IMR-90 (cell line): ENCODE measurements at regions not wholly inside any gene's neighbourhood (a gene's known extent, or its start where the extent isn't known, plus 50 kb on each side); places are given as distances from the start of the nearest gene placed in this dataset.
A peak's percentile ranks its signal among the peaks of the same experiment; 100 is the strongest.

ENCODE experiments used
- ATAC-seq: fragments of 200-7000 bp; cut with Tn5 transposase; 2 replicates; pipeline ENCODE4 v1.9.1; 2020; ENCODE audit warnings: low read depth, mild to moderate bottlenecking, moderate library complexity
- BruUV-seq: library from RNA; stranded (reverse); fragments of 400-500 nt; replicated peaks from 2 replicates; lab custom pipeline; 2021; lab: Mats Ljungman, UMichigan
- CTCF ChIA-PET: fragments of 300-600 bp; formaldehyde crosslinking; extraction: SDS; loops from one replicate; lab custom pipeline; 2021; ENCODE audit warnings: antibody characterized with exemption; lab: Yijun Ruan, JAX
- POLR2A ChIA-PET: fragments of 300-600 bp; sonication (Branson Sonifier 250); formaldehyde crosslinking; loops from one replicate; lab custom pipeline; 2022; ENCODE audit warnings: antibody characterized with exemption; ENCODE audit not compliant: unreplicated experiment; lab: Charles Lee
- DNase-seq: peaks from one replicate; pipeline ENCODE4 v3.0.0; 2013
- H2AFZ ChIP-seq: replicated peaks from 2 replicates; pipeline ENCODE3; 2013; ENCODE audit warnings: low read length, mild to moderate bottlenecking; ENCODE audit not compliant: poor library complexity
- H2AK5ac ChIP-seq: 2 replicates; pipeline ENCODE4 v1.6.1; 2013; ENCODE audit warnings: low read depth, low read length, inconsistent platforms
- H2AK9ac ChIP-seq: replicated peaks from 2 replicates; pipeline ENCODE3; 2013; ENCODE audit warnings: mild to moderate bottlenecking, low read depth, low read length, moderate library complexity; ENCODE audit not compliant: poor library complexity
- H2BK120ac ChIP-seq: 2 replicates; pipeline ENCODE4 v1.6.1; 2013; ENCODE audit warnings: low read depth, low read length, inconsistent platforms
- H2BK15ac ChIP-seq: 3 replicates; pipeline ENCODE4 v1.6.1; 2013; ENCODE audit warnings: low read depth, low read length, inconsistent platforms
- H2BK20ac ChIP-seq: 2 replicates; pipeline ENCODE4 v1.6.1; 2013; ENCODE audit warnings: low read depth, mild to moderate bottlenecking, inconsistent platforms, low read length, moderate library complexity
- H2BK5ac ChIP-seq: 2 replicates; pipeline ENCODE4 v1.6.1; 2013; ENCODE audit warnings: mild to moderate bottlenecking, low read depth, low read length, inconsistent platforms; ENCODE audit not compliant: poor library complexity, severe bottlenecking
- H3K14ac ChIP-seq: replicated peaks from 2 replicates; pipeline ENCODE4 v1.6.1; 2013; ENCODE audit warnings: low read depth, low read length, inconsistent platforms
- H3K18ac ChIP-seq: 2 replicates; pipeline ENCODE4 v1.6.1; 2013; ENCODE audit warnings: low read depth, low read length, control low read depth
- H3K23ac ChIP-seq: 2 replicates; pipeline ENCODE4 v1.6.1; 2013; ENCODE audit warnings: low read depth, low read length, inconsistent platforms
- H3K27ac ChIP-seq: 2 replicates; pipeline ENCODE4 v1.5.1; 2013; ENCODE audit warnings: mild to moderate bottlenecking, control low read depth, low read length; ENCODE audit not compliant: insufficient read depth
- H3K27me3 ChIP-seq: 2 replicates; pipeline ENCODE4 v1.6.1; 2013; ENCODE audit warnings: low read length; ENCODE audit not compliant: control insufficient read depth, insufficient read depth
- H3K36me3 ChIP-seq: 2 replicates; pipeline ENCODE4 v1.6.1; 2013; ENCODE audit warnings: low read length, mixed read lengths; ENCODE audit not compliant: control insufficient read depth, insufficient read depth
- H3K4ac ChIP-seq: 2 replicates; pipeline ENCODE4 v1.6.1; 2013; ENCODE audit warnings: low read depth, low read length, inconsistent platforms
- H3K4me1 ChIP-seq: 2 replicates; pipeline ENCODE4 v1.6.1; 2013; ENCODE audit warnings: low read length, mixed read lengths; ENCODE audit not compliant: control insufficient read depth, insufficient read depth
- H3K4me2 ChIP-seq: 2 replicates; pipeline ENCODE4 v1.6.1; 2013; ENCODE audit warnings: low read depth, mild to moderate bottlenecking, control low read depth, low read length, moderate library complexity
- H3K4me3 ChIP-seq: 2 replicates; pipeline ENCODE4 v1.5.1; 2013; ENCODE audit warnings: low read depth, mild to moderate bottlenecking, control low read depth, low read length, moderate library complexity; ENCODE audit not compliant: insufficient read depth
- H3K56ac ChIP-seq: 2 replicates; pipeline ENCODE4 v1.6.1; 2013; ENCODE audit warnings: low read length, inconsistent platforms; ENCODE audit not compliant: insufficient read depth; ENCODE audit errors: extremely low read depth
- H3K79me1 ChIP-seq, 2 experiments: 2 replicates each; pipeline ENCODE4 v1.6.1; 2013; ENCODE audit warnings: low read length in 2 of 2, inconsistent platforms in 1 of 2, low read depth in 1 of 2
- H3K9ac ChIP-seq: 2 replicates; pipeline ENCODE4 v1.6.1; 2013; ENCODE audit warnings: low read depth, low read length, control low read depth
- H3K9me1 ChIP-seq: 2 replicates; pipeline ENCODE4 v1.6.1; 2013; ENCODE audit warnings: low read length, inconsistent platforms; ENCODE audit not compliant: insufficient read depth
- H3K9me3 ChIP-seq: 2 replicates; pipeline ENCODE4 v1.6.1; 2013; ENCODE audit warnings: low read length; ENCODE audit not compliant: control insufficient read depth, insufficient read depth
- H4K20me1 ChIP-seq: 2 replicates; pipeline ENCODE4 v1.6.1; 2013; ENCODE audit warnings: low read length, inconsistent platforms; ENCODE audit not compliant: insufficient read depth
- H4K5ac ChIP-seq: 2 replicates; pipeline ENCODE4 v1.6.1; 2013; ENCODE audit warnings: mild to moderate bottlenecking, low read depth, low read length, control low read depth
- H4K8ac ChIP-seq, 2 experiments: 2 replicates each; pipeline ENCODE4 v1.6.1; 2013; ENCODE audit warnings: low read depth in 2 of 2, low read length in 2 of 2, control low read depth in 1 of 2, inconsistent platforms in 1 of 2
- H4K91ac ChIP-seq: 2 replicates; pipeline ENCODE4 v1.6.1; 2013; ENCODE audit warnings: low read depth, low read length, inconsistent platforms; ENCODE audit not compliant: insufficient read depth
- MXI1 ChIP-seq: IDR thresholded peaks from 2 replicates; pipeline ENCODE4 v1.6.1; 2012; ENCODE audit warnings: low read depth, mild to moderate bottlenecking, low read length, moderate library complexity, borderline replicate concordance
- NFE2L2 ChIP-seq: fragments of 150-350 bp; IDR thresholded peaks from 2 replicates; pipeline ENCODE4 v1.6.1; 2016; ENCODE audit warnings: low read depth, mild to moderate bottlenecking, low read length
- RCOR1 ChIP-seq: IDR thresholded peaks from 2 replicates; pipeline ENCODE4 v1.6.1; 2012; ENCODE audit warnings: mild to moderate bottlenecking, low read length, improper control_type of control experiment; ENCODE audit not compliant: insufficient replicate concordance
- WGBS, 2 experiments: methylation state at CpG; one replicate each; pipeline versions ENCODE4 v1.1.5 to v1.1.7; 2013; ENCODE audit warnings: missing lambda C conversion rate in 2 of 2; ENCODE audit not compliant: insufficient read length in 1 of 2; ENCODE audit errors: extremely low coverage in 2 of 2; 5-methylcytosine and 5-hydroxymethylcytosine counted together
- dilution Hi-C: fragments of 300-500 bp; cut with HindIII; formaldehyde crosslinking; loops from one replicate; pipeline ENCODE4 v1.14.3; 2018; ENCODE audit warnings: low sequenced_read_pairs; ENCODE audit not compliant: unreplicated experiment
- in situ Hi-C: fragments of 300-500 bp; cut with MboI; formaldehyde crosslinking; loops from 3 replicates; pipeline ENCODE4 v1.14.3; 2019; ENCODE audit warnings: low sequenced_read_pairs, inconsistent platforms, mixed read lengths
- intact Hi-C: fragments of 100-400 bp; cut with micrococcal nuclease; formaldehyde crosslinking; loops from 2 replicates; pipeline ENCODE4 v1.10.0; 2022
- TF ChIP-seq, protein P1 (sequence below): fragments of 150-350 bp; IDR thresholded peaks from 2 replicates; pipeline ENCODE4 v1.6.1; 2016; ENCODE audit warnings: low read depth, mild to moderate bottlenecking, low read length, moderate library complexity, borderline replicate concordance

- Histone ChIP-seq H3K4me2 (0 out of 2 replicates have a peak overlapping the region, but pooled peaks have one; percentile 9), H3K18ac (no peak overlapping the region), H3K27ac (no peak overlapping the region), H2BK20ac (no peak overlapping the region), H3K9me3 (no peaks in the 10 kb centered on the region), H4K20me1 (no peaks in the 10 kb centered on the region), H3K4ac (no peak overlapping the region; the same call in 1 of the 2 replicates), H2BK120ac (no peak overlapping the region), H4K91ac (no peak overlapping the region), H3K14ac (no peak overlapping the region), H4K8ac (no peak overlapping the region), H2AK9ac (no peak overlapping the region), H4K5ac (no peak overlapping the region), H2AFZ (no peak overlapping the region), H2BK15ac (no peak overlapping the region), H2AK5ac (no peak overlapping the region), H3K23ac (no peak overlapping the region), H3K27me3 (no peaks in the 10 kb centered on the region), H3K4me1 (peaks cover 3% of the 10 kb centered on the region; the same call in 1 of the 2 replicates), H3K36me3 (no peaks in the 10 kb centered on the region), H3K9me1 (0 out of 2 replicates have a peak, but pooled peaks cover 2% of the 10 kb centered on the region), H2BK5ac (peak overlapping the region; percentile 46), H3K4me3 (no peak overlapping the region), H3K79me1 (no peaks in the 10 kb centered on the region), H3K9ac (no peak overlapping the region), H3K56ac (no peak overlapping the region)
- WGBS, 2 experiments = 0% methylated on average over 1 of the region's 3 CpGs; no CpG with 5 or more reads in 1 of the 2 experiments
- TF ChIP-seq, protein P1, sequence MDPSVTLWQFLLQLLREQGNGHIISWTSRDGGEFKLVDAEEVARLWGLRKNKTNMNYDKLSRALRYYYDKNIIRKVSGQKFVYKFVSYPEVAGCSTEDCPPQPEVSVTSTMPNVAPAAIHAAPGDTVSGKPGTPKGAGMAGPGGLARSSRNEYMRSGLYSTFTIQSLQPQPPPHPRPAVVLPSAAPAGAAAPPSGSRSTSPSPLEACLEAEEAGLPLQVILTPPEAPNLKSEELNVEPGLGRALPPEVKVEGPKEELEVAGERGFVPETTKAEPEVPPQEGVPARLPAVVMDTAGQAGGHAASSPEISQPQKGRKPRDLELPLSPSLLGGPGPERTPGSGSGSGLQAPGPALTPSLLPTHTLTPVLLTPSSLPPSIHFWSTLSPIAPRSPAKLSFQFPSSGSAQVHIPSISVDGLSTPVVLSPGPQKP = no peak
- TF ChIP-seq RCOR1 (no peak), MXI1 (no peak), NFE2L2 (no peak)
- in situ Hi-C loops = no loop called here
- ATAC-seq = peak; percentile 81
- no TSS peak for BruUV-seq
- dilution Hi-C loops = no loop called here
- DNase-seq = peak; percentile 52
- intact Hi-C loops = no loop called here
- ChIA-PET POLR2A (no interaction called here), CTCF (no interaction called here)
Measured at GRCh38 chr2:146602856-146603255, 1242.0 kb upstream of the ACVR2A start.
